ENCODE measurements at regions not wholly inside any gene's neighbourhood (a gene's known extent, or its start where the extent isn't known, plus 50 kb on each side); places are given as distances from the start of the nearest gene placed in this dataset.

- no peak for TF ChIP-seq CTCF (IDR thresholded peaks at IDR 0.05)
- TF ChIP-seq POLR2A (IDR thresholded peaks at IDR 0.05) = no peak
- TF ChIP-seq EP300 (IDR thresholded peaks at IDR 0.05) = no peak
- TF ChIP-seq POLR2AphosphoS5 (IDR thresholded peaks at IDR 0.05) = no peak
Observed at GRCh38 chr4:157634057-157634456, 413.5 kb downstream of the GRIA2 start.

Data from upper lobe of left lung (tissue), 4 donors.